HEK293T (cell line): ENCODE measurements at regions not wholly inside any gene's neighbourhood (a gene's known extent, or its start where the extent isn't known, plus 50 kb on each side); places are given as distances from the start of the nearest gene placed in this dataset.
"Not testable (repeated sequence)": the region's sequence is repeated elsewhere in the genome, so short reads cannot be mapped to it uniquely, and the experiment has no call there.

Experiments used
- ARNT ChIP-seq: fragments of 450-650 bp; IDR thresholded peaks from 2 replicates; pipeline ENCODE4 v1.6.1; 2017; ENCODE audit warnings: mild to moderate bottlenecking
- FOXA1 ChIP-seq: fragments of 450-650 bp; IDR thresholded peaks from 2 replicates; pipeline ENCODE4 v1.6.1; 2016; ENCODE audit warnings: mild to moderate bottlenecking
- FOXM1 ChIP-seq: fragments of 450-650 bp; IDR thresholded peaks from 2 replicates; pipeline ENCODE4 v1.6.1; 2017; ENCODE audit warnings: mild to moderate bottlenecking, borderline replicate concordance
- HDGF ChIP-seq: fragments of 450-650 bp; IDR thresholded peaks from 2 replicates; pipeline ENCODE4 v1.6.1; 2017; ENCODE audit warnings: antibody characterized with exemption, borderline replicate concordance
- NFRKB ChIP-seq: fragments of 450-650 bp; IDR thresholded peaks from 2 replicates; pipeline ENCODE4 v1.6.1; 2016; ENCODE audit warnings: mild to moderate bottlenecking, moderate library complexity
- SP1 ChIP-seq: fragments of 450-650 bp; IDR thresholded peaks from 2 replicates; pipeline ENCODE4 v1.6.1; 2017
- ZNF384 ChIP-seq: fragments of 450-650 bp; IDR thresholded peaks from 2 replicates; pipeline ENCODE4 v1.6.1; 2016

DNA sequence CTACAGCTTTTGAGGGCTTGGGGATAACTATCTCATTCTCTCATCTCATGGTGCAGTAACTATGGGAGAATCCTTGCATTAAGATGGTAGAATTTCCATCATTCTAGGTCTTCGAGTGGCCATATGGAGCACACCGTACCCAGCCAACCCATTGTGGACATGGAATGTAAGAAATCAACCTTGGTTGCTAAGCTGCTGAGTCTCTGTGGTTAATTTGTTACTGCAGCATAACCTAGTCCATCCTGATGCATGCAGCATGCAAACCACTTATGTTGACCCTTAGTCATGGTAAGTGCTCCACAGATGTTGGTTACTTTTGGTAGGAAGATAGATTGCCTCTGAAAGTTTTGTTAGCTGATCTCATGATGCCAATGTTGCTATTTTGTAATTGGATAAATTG, 156.3 kb upstream of the CCZ1B start:
- not testable (repeated sequence) for TF ChIP-seq ZNF384, HDGF, FOXM1, ARNT, FOXA1, SP1, NFRKB
